Ovary (tissue), 3 donors: ENCODE measurements at regions not wholly inside any gene's neighbourhood (a gene's known extent, or its start where the extent isn't known, plus 50 kb on each side); places are given as distances from the start of the nearest gene placed in this dataset.

Source experiments
- CTCF ChIP-seq, 3 donors: fragments of 450-650 bp in 2 of 3; fragments of 200-600 bp in 1 of 3; IDR thresholded peaks; one replicate each; pipeline versions ENCODE4 v1.5.1 to v1.8.0; 2016 to 2022; ENCODE audit warnings: antibody characterized with exemption in 3 of 3, mild to moderate bottlenecking in 1 of 3
- EP300 ChIP-seq: sonication (generic); formaldehyde crosslinking; IDR thresholded peaks from one replicate; pipeline ENCODE4 v1.6.1; 2017; ENCODE audit warnings: antibody characterized with exemption
- POLR2A ChIP-seq: fragments of 450-650 bp; IDR thresholded peaks from one replicate; pipeline ENCODE4 v1.6.1; 2017; ENCODE audit warnings: antibody characterized with exemption, mild to moderate bottlenecking, moderate library complexity
- donor health status: DM: no; HTN: no; CAD: no.

GRCh38 chr18:70973626-70974025, 684.8 kb downstream of the SOCS6 start:
- TF ChIP-seq CTCF (IDR thresholded peaks at IDR 0.05), result no peak
- no peak for TF ChIP-seq POLR2A
- no peak for TF ChIP-seq EP300
